ENCODE measurements at regions not wholly inside any gene's neighbourhood (a gene's known extent, or its start where the extent isn't known, plus 50 kb on each side); places are given as distances from the start of the nearest gene placed in this dataset.

GRCh38 chr9:6067426-6067825 is 52.0 kb upstream of the RANBP6 start:
- Histone ChIP-seq H3K4me3 (ENCODE audit: low read depth, low read length) (no peak overlapping the region), H3K4me1 (no peaks in the 10 kb centered on the region), H3K9me3 (ENCODE audit: control insufficient read depth, low read length) (no peaks in the 10 kb centered on the region), H3K27ac (no peak overlapping the region), H3K4me2 (ENCODE audit: low read length) (no peak overlapping the region), H2AFZ (no peak overlapping the region), H3K9ac (no peak overlapping the region), H3K27me3 (ENCODE audit: control insufficient read depth, insufficient read depth, low read length) (no peaks in the 10 kb centered on the region), H3K79me2 (no peaks in the 10 kb centered on the region), H3K36me3 (ENCODE audit: control insufficient read depth, insufficient read depth, low read length) (no peaks in the 10 kb centered on the region)
- no peak for TF ChIP-seq CTCF (IDR thresholded peaks at IDR 0.05)
